ENCODE measurements at regions not wholly inside any gene's neighbourhood (a gene's known extent, or its start where the extent isn't known, plus 50 kb on each side); places are given as distances from the start of the nearest gene placed in this dataset.

- TF ChIP-seq CUX1 (CRISPR knock-in tag; IDR thresholded peaks at IDR 0.05), result no peak
- TF ChIP-seq L3MBTL2 (IDR thresholded peaks at IDR 0.05), result no peak
- TF ChIP-seq NFIX (CRISPR knock-in tag; IDR thresholded peaks at IDR 0.05; ENCODE audit: low read depth), result no peak
- no peak for TF ChIP-seq RBBP5 (IDR thresholded peaks at IDR 0.05; ENCODE audit: borderline replicate concordance, insufficient read depth, low read length, poor library complexity, severe bottlenecking)
- no peak for TF ChIP-seq JUND (IDR thresholded peaks at IDR 0.05; ENCODE audit: borderline replicate concordance, low read depth, low read length)
- TF ChIP-seq JUND (tag; IDR thresholded peaks at IDR 0.05; ENCODE audit: borderline replicate concordance, low read depth, low read length), result no peak
- no peak for TF ChIP-seq U2AF2 (optimal IDR thresholded peaks at IDR 0.05; ENCODE audit: low read depth, low read length)
- TF ChIP-seq CREB3 (tag; conservative IDR thresholded peaks at IDR 0.05; ENCODE audit: low read depth), result no peak
Measured at GRCh38 chr7:15947754-15948153, 261.3 kb upstream of the MEOX2 start (continued).
